ENCODE measurements at regions not wholly inside any gene's neighbourhood (a gene's known extent, or its start where the extent isn't known, plus 50 kb on each side); places are given as distances from the start of the nearest gene placed in this dataset.
"Not testable (repeated sequence)": the region's sequence is repeated elsewhere in the genome, so short reads cannot be mapped to it uniquely, and the experiment has no call there.

GRCh38 chr2:66242888-66243287 is 192.0 kb upstream of the MEIS1 start:
- DNase-seq (ENCODE audit: low read depth) = not testable (repeated sequence)

- DNase-seq (ENCODE audit: low read depth) = no peak
Measured at GRCh38 chr2:66242099-66242789, 192.7 kb upstream of the MEIS1 start.

- DNase-seq (ENCODE audit: low read depth) = no peak
Measured at GRCh38 chr2:66240286-66240685, 194.6 kb upstream of the MEIS1 start.

GRCh38 chr2:66239655-66240054 is 195.3 kb upstream of the MEIS1 start:
- no peak for DNase-seq (ENCODE audit: low read depth)

GRCh38 chr2:66237803-66238379 is 197.0 kb upstream of the MEIS1 start:
- DNase-seq (ENCODE audit: low read depth) = no peak

GRCh38 chr2:66236816-66237802 is 197.8 kb upstream of the MEIS1 start:
- DNase-seq (ENCODE audit: low read depth) = no peak

GRCh38 chr2:66236067-66236685 is 198.7 kb upstream of the MEIS1 start:
- DNase-seq (ENCODE audit: low read depth) = no peak

GRCh38 chr2:66235428-66235827 is 199.5 kb upstream of the MEIS1 start:
- no peak for DNase-seq (ENCODE audit: low read depth)

GRCh38 chr2:66233981-66234380 is 200.9 kb upstream of the MEIS1 start:
- no peak for DNase-seq (ENCODE audit: low read depth)

- no peak for DNase-seq (ENCODE audit: low read depth)
Measured at GRCh38 chr2:66228128-66228547, 206.8 kb upstream of the MEIS1 start.

- no peak for DNase-seq (ENCODE audit: low read depth)
Measured at GRCh38 chr2:66217039-66217585, 217.8 kb upstream of the MEIS1 start.

- no peak for DNase-seq (ENCODE audit: low read depth)
Measured at GRCh38 chr2:66212749-66213148, 222.2 kb upstream of the MEIS1 start.

- no peak for DNase-seq (ENCODE audit: low read depth)
Measured at GRCh38 chr2:66202586-66202985, 232.3 kb upstream of the MEIS1 start.

GRCh38 chr2:66201242-66201641 is 233.7 kb upstream of the MEIS1 start:
- no peak for DNase-seq (ENCODE audit: low read depth)

GRCh38 chr2:66198873-66199272 is 236.1 kb upstream of the MEIS1 start:
- DNase-seq (ENCODE audit: low read depth) = no peak

GRCh38 chr2:66192888-66193287 is 242.0 kb upstream of the MEIS1 start:
- DNase-seq (ENCODE audit: low read depth) = no peak

GRCh38 chr2:66191311-66191710 is 243.6 kb upstream of the MEIS1 start:
- no peak for DNase-seq (ENCODE audit: low read depth)

- DNase-seq (ENCODE audit: low read depth) = peak; percentile 31
Measured at GRCh38 chr2:66189553-66189952, 245.4 kb upstream of the MEIS1 start.

- no peak for DNase-seq (ENCODE audit: low read depth)
Measured at GRCh38 chr2:66186537-66186936, 248.4 kb upstream of the MEIS1 start.

- DNase-seq (ENCODE audit: low read depth) = no peak
Measured at GRCh38 chr2:66185497-66186054, 249.3 kb upstream of the MEIS1 start.

GRCh38 chr2:66177128-66177796 is 257.7 kb upstream of the MEIS1 start:
- DNase-seq (ENCODE audit: low read depth) = not testable (repeated sequence)
